AG04450 (cell line): ENCODE measurements at regions not wholly inside any gene's neighbourhood (a gene's known extent, or its start where the extent isn't known, plus 50 kb on each side); places are given as distances from the start of the nearest gene placed in this dataset.

Source experiments
- CTCF ChIA-PET: fragments of 300-600, 350-600 bp; formaldehyde crosslinking; extraction: SDS; loops from one replicate; lab custom pipeline; 2022; ENCODE audit warnings: antibody characterized with exemption, inconsistent platforms; lab: Charles Lee
- POLR2A ChIA-PET: fragments of 350-600 bp; formaldehyde crosslinking; extraction: SDS; loops from one replicate; lab custom pipeline; 2021; ENCODE audit warnings: antibody characterized with exemption, inconsistent platforms; lab: Yijun Ruan, JAX
- DNase-seq: peaks from one replicate; pipeline ENCODE4 v3.0.0-alpha.2; 2011; ENCODE audit warnings: low read depth, low spot score
- H3K27ac ChIP-seq: one replicate; pipeline ENCODE4 v1.5.1; 2012; ENCODE audit warnings: low read depth, low read length, control low read depth
- H3K27me3 ChIP-seq: one replicate; pipeline ENCODE4 v1.6.0; 2012; ENCODE audit warnings: low read length; ENCODE audit not compliant: control insufficient read depth, insufficient read depth
- H3K4me3 ChIP-seq: 2 replicates; pipeline ENCODE4 v1.5.1; 2011; ENCODE audit warnings: mild to moderate bottlenecking, low read depth, low read length, control low read depth
- H3K9me3 ChIP-seq: 2 replicates; pipeline ENCODE4 v1.5.1; 2012; ENCODE audit warnings: low read length; ENCODE audit not compliant: control insufficient read depth, insufficient read depth
- CTCF ChIP-seq: IDR thresholded peaks from 2 replicates; pipeline ENCODE4 v1.5.1; 2011; ENCODE audit warnings: low read depth, low read length, control low read depth, inconsistent platforms

- Histone ChIP-seq H3K27me3 (no peaks in the 10 kb centered on the region), H3K4me3 (no peak overlapping the region), H3K27ac (no peak overlapping the region), H3K9me3 (peaks cover 6% of the 10 kb centered on the region)
- TF ChIP-seq CTCF = no peak
- ChIA-PET CTCF (no interaction called here), POLR2A (no interaction called here)
- no peak for DNase-seq
These were observed 1725.5 kb downstream of the GRIK2 start for GRCh38 chr6:103119056-103119455.

GRCh38 chr6:103114582-103114981 lies 1721.1 kb downstream of the GRIK2 start:
- H3K27ac ChIP-seq = no peak overlapping the region
- no peak for DNase-seq
- CTCF ChIA-PET = no interaction called here
- POLR2A ChIA-PET = no interaction called here
- peaks cover 2% of the 10 kb centered on the region; the same call in 1 of the 2 replicates for H3K9me3 ChIP-seq
- H3K4me3 ChIP-seq = no peak overlapping the region
- no peaks in the 10 kb centered on the region for H3K27me3 ChIP-seq
- no peak for TF ChIP-seq CTCF

GRCh38 chr6:103113416-103113815 lies 1719.9 kb downstream of the GRIK2 start:
- ChIA-PET CTCF (no interaction called here), POLR2A (no interaction called here)
- H3K9me3 ChIP-seq = no peaks in the 10 kb centered on the region
- TF ChIP-seq CTCF = no peak
- no peak for DNase-seq
- H3K4me3 ChIP-seq = no peak overlapping the region
- H3K27me3 ChIP-seq = no peaks in the 10 kb centered on the region
- H3K27ac ChIP-seq = no peak overlapping the region

- Histone ChIP-seq H3K9me3 (no peaks in the 10 kb centered on the region; the same call in 1 of the 2 replicates), H3K4me3 (no peak overlapping the region), H3K27ac (no peak overlapping the region), H3K27me3 (no peaks in the 10 kb centered on the region)
- ChIA-PET CTCF (no interaction called here), POLR2A (no interaction called here)
- no peak for DNase-seq
- TF ChIP-seq CTCF = no peak
These were observed 1714.5 kb downstream of the GRIK2 start for GRCh38 chr6:103107985-103108384.

- ChIA-PET POLR2A (no interaction called here), CTCF (no interaction called here)
- H3K9me3 ChIP-seq = no peaks in the 10 kb centered on the region; the same call in 1 of the 2 replicates
- no peak overlapping the region for H3K4me3 ChIP-seq
- no peak overlapping the region for H3K27ac ChIP-seq
- no peak for TF ChIP-seq CTCF
- DNase-seq = no peak
- H3K27me3 ChIP-seq = no peaks in the 10 kb centered on the region
These were observed 1712.2 kb downstream of the GRIK2 start for GRCh38 chr6:103105686-103106085.
